Midbrain (tissue), 1 donor: ENCODE measurements at regions not wholly inside any gene's neighbourhood (a gene's known extent, or its start where the extent isn't known, plus 50 kb on each side); places are given as distances from the start of the nearest gene placed in this dataset.
"Not testable (repeated sequence)": the region's sequence is repeated elsewhere in the genome, so short reads cannot be mapped to it uniquely, and the experiment has no call there.

ENCODE experiments used
- DNase-seq: peaks from one replicate; lab custom pipeline; 2025; lab: John Stamatoyannopoulos, UW

DNA sequence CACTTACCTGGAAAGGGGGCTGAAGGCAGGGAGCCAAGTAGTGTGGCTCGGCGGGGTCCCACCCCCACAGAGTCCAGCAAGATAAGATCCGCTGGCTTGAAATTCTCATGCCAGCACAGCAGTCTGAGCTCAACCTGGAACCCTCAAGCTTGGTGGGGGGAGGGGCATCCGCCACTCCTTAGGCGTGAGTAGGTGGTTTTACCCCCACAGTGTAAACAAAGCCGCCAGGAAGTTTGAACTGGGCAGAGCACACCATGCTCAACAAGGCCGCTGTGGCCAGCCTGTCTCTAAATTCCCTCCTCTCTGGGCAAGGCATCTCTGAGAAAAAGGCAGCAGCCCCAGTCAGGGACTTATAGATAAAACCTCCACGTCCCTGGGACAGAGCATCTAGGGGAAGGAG lies 156.3 kb downstream of the KBTBD8 start:
- DNase-seq, result no peak

DNA sequence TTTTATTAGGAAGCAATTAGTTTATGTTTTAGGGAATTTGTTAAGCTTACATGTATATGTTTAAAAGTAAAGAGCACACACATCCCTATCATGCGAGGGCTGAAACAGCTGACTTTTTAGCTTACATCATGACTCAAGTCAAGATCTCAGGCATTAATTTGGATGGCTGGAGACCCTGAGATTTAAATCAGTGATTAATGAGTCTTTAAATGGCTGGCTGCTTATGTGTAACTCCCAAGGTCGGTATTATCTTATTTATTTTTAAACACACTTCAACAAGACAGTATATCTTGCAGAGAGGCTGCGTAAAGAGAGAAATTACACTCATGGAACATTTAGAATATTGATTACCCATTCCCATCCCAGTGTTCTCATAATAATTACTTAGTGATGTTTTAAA lies 169.4 kb downstream of the KBTBD8 start:
- DNase-seq, result no peak

DNA sequence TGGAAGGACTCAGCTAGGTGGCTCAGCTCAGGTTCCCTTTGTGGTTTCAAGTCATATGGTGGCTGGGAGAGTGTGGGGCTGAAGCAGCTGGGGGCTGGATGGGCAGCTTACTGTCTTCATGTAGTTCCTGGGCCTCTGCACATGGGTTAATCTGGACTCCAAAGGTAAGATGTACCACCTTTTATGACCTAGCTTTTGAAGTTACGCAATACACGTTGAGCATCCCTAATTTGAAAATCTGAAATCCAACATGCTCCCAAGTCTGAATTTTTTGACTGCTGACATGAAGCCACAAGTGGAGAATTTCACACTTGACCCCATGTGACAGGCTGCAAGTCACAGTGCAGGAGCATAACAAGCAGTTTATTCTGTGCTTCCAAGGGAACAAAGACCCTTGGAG lies 173.7 kb downstream of the KBTBD8 start:
- DNase-seq, result no peak

DNA sequence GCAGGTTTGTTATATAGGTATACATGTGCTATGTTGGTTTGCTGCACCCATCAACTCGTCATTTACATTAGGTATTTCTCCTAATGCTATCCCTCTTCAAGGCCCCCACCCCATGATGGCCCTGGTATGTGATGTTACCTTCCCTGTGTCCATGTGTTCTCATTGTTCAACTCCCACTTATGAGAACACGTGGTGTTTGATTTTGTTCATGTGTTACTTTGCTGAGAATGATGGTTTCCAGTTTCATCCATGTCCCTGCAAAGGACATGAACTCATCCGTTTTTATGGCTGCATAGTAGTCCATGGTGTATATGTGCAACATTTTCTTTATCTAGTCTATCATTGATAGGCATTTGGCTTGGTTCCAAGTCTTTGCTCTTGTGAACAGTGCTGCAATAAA lies 175.0 kb downstream of the KBTBD8 start:
- not testable (repeated sequence) for DNase-seq

DNA sequence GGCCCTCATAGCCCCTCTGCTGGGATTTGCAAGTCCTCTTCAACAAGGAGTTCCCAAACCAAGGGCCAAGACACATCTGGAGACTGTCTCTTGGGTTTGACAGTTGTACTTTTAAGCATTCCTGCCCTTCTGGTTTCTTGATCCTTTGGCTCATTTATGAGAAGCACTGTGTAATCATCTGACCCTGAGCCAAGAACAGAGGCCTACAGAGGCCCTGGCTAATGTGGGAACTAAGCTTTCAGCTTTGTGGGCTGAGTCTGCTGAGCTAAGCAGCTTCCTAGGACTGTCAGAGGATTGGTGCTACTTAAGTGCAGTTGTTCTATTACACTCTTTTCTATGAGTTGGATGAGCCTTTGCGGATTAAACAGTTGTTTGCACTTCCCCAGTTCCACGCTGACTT lies 178.3 kb downstream of the KBTBD8 start:
- DNase-seq, result no peak

DNA sequence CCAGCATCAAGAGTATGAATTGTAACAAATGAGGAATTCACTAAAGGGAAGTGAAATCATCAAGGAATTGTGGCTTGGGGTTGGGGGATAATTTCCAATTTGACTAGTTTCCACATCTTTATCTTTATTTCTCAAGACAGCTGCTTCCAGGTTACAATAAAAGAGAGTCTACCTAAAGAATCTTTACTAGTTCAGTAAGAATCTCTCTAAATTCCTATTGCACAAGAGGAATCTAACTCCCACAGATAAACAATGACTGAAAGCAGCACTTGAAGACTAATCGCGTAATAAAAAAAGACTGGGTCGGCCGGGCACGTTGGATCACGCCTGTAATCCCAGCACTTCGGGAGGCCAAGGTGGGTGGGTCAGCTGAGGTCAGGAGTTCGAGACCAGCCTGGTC lies 194.4 kb downstream of the KBTBD8 start:
- DNase-seq, result no peak

DNA sequence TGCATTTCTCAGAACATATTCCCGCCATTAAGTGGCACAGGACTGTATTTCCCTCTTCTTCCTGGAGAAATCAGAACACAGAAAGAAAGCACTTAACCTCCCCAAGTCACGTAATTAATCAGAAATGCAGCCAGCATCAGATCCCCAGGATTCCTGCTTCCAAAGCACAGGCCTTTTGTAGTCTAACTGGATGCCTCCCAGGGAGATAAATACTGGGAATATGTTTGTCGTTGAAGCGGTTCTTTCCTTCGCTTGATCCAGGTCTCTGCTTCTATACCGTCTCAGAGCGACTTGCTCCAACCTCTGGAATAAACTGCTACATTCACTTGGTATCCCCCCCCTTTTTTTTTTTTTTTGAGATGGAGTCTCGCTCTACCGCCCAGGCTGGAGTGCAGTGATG lies 198.6 kb downstream of the KBTBD8 start:
- no peak for DNase-seq

DNA sequence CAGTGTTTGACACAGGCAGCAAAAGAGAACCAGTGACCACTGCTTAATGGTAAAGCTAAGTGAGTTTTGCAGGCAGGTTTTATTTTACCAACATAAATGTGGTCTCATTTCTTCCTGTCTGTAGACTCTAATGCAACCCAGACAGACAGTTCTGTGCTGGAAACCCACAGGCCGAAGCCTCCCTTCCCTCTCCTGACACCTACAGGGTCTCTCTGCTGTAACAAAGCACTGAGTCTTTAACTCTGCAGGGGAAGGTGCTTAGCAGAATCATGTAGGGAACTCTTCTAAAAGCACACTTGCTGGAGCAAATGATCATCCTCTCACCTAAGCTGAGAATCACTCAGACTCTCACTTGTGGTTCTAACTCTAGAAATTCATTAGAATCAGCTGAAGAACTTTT lies 200.3 kb downstream of the KBTBD8 start:
- no peak for DNase-seq

DNA sequence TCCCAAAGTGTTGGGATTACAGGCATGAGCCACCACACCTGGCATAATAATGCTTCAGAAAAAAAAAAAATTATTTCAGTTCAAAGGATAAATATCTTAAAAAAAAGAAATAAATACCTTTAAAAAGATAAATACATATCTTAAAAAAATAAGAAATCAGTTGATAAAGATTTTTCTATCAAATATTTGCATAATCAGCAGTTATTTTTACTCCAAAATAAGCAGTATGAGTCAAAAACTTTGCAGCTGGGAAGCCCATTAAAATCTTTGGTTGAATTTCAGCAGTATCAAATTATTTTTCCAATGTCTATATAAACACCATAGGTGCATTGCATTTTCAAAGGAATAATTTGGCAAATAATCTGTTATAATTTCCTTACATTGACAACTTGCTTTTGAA lies 202.5 kb downstream of the KBTBD8 start:
- DNase-seq, result no peak

DNA sequence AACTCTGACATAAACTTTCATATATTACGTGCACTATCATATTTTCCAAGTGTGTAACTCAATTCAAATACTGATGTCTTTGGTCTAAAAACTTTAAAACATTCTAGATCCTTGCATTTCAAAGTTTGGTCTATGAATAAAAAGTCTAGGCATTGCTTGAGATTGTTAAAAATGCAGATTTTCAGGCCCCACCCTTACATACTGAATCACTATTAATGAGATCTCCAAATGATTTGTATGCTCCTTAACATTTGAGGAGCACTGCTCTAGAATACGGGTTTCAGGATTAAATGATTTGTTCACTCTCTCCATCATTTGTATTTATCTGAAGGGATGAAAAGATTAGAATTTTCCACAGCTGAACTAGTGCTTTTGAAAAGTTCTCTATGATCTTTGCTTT lies 202.9 kb downstream of the KBTBD8 start:
- DNase-seq, result no peak

DNA sequence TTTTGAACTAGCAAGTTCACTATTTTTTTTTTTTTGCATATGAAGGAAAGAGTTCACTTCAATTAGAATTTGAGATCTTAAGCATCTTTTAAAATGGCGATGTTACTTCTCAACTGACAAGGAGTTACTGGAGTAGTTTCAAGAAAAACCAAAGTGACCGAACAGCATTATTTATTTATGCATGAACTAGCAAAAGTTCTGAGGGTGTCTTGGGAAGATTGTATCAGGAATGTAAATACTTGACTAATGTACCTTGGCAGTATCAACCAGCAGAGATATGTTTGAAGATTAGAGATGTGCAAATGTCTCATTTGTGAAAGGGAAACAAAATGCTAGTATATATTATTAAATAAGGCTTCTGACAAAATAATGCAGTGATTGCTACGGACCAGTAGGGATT lies 203.9 kb downstream of the KBTBD8 start:
- no peak for DNase-seq

DNA sequence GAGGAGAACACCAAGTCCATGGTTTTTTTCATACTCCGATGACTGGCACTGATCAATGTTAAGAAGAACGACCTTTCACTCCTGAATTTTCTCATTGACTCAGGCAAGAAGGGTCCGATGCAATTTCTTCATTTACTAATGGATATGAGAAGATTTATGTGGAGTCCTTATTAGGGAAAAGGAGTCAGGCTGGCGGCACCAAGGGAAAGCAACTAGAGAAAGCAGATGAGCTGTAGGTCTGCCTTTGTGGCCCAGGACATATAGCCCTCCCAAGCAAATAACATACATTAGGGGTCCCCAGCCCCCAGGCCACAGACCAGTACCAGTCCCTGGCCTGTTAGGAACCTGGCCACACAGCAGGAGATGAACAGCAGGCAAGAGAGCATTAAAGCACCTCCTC lies 206.8 kb downstream of the KBTBD8 start:
- no peak for DNase-seq

DNA sequence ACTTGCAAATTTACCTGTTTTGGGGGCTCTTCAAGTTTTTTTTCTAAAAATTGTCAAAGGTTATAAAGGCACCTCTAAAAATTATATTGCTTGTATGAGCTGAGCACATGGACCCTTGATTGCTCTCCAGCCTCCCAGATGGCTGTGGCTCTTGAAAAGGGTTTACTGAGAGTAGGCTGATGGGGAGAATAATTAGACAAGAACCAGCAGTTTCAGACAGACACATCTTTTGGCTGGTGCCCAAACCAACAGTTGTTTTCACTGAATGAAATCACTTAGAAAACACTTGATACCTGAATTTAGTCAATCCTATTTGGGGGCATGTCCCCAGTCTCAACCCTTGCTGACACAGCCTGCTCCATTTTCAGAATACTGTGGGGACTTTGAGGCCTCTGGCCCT lies 217.6 kb downstream of the KBTBD8 start:
- no peak for DNase-seq

DNA sequence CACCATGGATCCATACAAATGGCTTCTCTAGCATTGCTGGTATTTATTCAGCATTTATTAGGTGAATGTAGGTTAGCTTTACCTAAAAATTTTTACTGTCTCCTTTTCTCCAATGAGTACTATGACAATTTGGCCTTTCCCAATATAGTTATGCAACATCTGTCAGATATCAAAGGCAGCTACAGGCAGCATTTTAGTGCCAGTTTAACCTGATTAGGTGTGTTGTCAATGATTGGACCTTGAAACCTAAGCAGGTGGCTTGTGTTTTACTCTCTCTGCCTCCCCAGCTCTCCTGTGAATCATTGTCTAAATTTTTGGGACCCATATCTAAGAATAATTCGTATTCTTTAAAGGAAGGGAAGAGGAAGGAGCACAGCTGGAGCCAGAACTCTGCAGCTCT lies 228.9 kb downstream of the KBTBD8 start:
- no peak for DNase-seq

DNA sequence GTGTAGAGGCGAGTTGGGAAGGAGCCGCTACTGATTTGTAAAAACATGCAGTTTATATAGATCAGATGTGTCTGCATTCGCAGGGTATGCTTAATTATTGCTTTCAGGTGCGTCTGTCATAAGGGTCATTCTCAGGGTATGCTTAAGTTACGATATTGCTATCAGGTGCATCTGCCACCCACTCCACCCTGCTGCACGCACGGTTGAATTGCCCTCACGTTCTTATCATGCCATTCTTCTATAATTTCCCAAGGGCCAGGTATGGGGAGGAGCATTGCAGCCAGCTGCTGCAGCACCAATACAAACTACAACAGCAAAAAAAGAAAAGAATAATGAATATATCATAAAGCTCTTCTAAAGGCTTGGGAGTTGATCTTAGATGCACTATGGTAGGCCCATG lies 230.0 kb downstream of the KBTBD8 start:
- no peak for DNase-seq

DNA sequence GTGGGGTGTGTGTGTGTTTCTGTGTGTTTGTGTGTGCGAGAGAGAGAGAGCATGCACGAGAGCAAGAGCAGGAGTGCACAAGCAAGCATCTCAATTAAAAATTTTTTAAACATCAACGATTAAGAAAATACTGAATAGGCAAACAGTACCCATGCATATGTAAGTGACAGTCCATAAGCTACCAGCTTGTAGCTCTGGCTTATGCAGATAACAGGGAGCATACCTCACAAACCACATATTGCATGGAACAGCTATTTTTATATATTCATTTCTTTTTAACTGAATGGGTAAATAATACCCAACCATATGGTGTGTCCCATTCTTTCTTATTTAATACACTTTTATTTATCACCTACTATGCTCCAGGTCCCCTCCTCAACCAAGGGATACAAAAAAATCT lies 234.5 kb downstream of the KBTBD8 start:
- DNase-seq, result no peak

DNA sequence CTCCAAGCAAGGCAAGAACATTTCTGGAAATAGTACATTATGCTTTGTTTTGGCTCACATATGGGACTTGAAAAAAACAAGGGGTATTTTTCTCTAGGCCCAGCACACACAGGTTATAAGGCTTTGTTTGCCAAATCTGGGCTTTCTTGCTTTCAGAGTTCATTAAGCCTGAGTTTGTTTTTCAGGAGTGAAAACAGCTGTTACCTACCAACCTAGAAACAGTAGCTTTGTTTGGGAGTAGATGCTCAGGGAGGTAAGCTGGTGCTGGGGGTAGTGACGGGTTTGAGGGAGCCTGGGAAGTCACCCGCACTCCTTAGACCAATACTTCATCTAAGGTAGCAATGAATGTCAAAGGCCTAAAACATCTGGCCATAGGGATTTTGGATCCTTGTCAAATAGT lies 241.2 kb downstream of the KBTBD8 start:
- no peak for DNase-seq

DNA sequence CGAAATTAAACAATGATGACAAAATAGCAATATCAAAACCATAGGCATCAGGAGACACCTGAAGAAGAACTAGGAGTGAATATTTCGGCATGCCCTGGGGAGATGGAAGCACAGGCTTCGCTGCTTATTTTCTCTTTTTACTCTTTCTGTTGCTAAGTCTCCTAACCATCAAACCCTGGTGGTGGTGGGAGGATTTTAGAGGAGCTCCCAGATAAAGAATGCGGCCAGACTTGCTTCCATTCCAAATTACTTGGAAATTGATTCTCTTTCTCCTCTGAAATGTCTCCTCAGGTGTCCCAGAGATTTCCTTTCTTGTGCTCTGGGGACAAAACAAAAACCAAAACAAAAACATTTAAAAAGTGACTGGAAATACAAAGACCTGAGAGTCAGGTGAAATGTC lies 243.0 kb downstream of the KBTBD8 start:
- no peak for DNase-seq

DNA sequence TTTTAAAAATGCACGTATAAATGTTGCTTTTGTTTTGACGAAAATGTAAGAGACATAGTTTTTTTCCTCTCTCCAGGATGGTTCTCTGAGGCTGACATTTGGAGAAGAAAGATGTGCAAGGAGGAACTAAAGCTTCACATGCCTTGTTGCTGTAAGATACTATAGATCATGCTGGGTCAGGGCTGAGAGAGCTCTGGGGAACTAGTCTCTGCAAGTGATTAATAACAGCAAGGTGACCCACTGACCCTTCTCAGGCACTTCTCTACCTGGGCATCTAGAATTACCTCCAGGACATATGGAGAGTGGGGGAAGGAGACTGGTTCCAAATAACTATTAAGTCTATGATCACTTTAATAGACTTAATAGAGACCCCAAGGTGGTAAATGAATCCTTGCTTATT lies 246.0 kb downstream of the KBTBD8 start:
- no peak for DNase-seq

DNA sequence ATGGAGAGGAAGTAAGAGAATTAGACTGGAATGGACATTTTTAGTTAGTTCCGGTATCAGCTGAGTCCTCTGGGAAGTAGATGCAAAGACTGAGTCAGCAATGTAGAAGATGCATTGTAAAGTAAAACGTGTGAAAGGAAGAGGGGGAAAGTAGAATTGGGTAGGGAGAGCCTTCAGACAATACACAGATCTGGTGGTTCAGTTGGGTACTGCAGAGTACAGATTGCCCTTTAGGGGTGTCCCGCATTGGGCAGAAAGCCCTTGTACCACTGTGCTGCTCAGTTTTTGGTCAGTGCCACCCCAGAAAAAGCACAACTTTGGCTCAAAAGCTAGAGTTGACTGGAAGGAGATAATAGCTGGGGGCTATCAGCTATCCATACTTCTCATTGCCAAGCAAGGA lies 247.4 kb downstream of the KBTBD8 start:
- no peak for DNase-seq

DNA sequence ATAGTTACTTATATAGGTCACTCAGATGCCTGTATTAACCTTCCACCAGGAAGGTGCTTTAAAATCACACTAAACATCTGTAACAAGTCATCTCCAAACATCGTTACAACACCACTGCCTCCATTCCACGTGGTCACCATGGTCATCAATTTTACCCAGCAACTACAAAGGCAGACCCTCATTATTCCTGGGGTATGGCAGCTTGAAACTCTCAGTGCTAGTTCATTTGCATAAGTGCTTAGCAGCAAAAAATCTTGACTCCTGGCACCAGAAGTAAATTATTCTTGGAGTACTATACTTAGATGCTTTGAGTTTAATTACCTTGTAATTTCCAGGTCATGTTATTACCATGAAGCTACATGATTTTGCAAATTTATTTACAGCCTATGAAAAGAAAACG lies 250.6 kb downstream of the KBTBD8 start:
- no peak for DNase-seq

DNA sequence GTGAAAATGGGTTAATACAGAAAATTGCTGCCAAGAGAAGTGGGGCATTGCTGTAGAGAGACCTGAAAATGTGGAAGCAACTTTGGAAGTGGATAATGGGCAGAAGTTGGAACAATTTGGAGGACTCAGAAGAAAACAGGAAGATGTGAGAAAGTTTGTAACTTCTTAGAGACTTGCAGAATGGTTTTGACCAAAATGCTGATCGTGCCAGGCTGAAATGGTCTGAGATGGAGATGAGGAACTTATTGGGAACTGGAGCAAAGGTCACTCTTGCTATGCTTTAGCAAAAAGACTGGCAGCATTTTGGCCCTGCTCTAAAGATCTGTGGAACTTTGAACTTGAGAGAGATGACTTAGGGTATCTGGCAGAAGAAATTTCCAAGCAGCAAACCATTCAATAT lies 254.8 kb downstream of the KBTBD8 start:
- DNase-seq, result peak; percentile 17

DNA sequence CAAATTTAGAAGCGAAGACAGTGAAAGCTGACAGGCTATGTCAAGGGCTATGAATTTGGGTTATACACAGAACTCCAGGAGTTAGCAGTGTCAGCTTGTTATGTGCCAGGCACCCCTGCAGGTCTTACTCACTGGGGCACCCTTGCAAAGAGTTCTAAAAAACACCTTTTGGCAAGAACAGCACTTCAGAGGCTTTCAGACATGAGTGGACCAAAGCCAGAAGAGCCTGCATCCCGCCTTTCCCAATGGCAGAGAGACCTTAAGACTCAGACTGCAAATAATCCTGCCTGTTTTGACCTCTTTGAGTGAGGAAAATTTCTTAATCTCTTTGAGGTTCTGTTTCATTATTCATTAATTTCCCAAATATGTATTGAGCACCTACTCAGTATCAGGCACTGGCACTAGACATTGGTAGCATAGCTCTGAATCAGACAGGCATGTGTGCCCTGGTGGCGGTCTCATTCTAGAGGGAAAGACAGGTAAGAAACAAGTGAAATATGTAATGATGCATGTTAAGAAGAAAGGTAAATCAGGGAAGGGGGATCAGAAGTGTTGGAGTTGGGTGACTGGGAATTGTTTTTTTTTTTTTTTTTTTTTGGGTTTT lies 280.0 kb downstream of the KBTBD8 start:
- no peak for DNase-seq

DNA sequence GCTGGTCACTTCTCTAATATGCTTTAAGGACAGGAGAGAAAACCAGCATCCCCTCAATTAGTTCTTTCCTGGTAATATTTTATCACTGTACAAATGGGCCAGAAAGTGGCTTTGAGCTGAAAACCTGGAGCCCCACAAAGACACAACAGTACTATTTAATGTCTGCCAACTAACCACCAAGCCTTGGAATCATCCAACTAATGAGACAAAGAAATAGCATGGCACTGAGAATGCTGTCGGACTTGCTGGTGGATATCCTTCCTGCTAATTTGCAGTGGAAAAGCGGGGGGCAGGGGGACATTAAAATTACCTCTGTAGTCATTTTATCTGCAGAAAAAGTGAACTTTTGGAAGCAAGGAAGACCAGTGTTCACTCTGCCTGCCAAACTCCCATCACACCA lies 288.5 kb downstream of the KBTBD8 start:
- no peak for DNase-seq
